Parathyroid adenoma (tissue), 2 donors: ENCODE measurements at regions not wholly inside any gene's neighbourhood (a gene's known extent, or its start where the extent isn't known, plus 50 kb on each side); places are given as distances from the start of the nearest gene placed in this dataset.

ENCODE experiments used
- H2AFZ ChIP-seq: fragments of 300-600 bp; sonication (generic); one replicate; pipeline ENCODE4 v1.7.0; 2017; ENCODE audit warnings: antibody characterized with exemption, mild to moderate bottlenecking
- H3K27ac ChIP-seq: fragments of 300-600 bp; sonication (generic); one replicate; pipeline ENCODE4 v1.7.0; 2017
- H3K27me3 ChIP-seq: fragments of 300-600 bp; sonication (generic); one replicate; pipeline ENCODE4 v1.7.0; 2017; ENCODE audit warnings: low read length; ENCODE audit not compliant: control insufficient read depth, insufficient read depth
- H3K36me3 ChIP-seq: fragments of 300-600 bp; sonication (generic); one replicate; pipeline ENCODE4 v1.7.0; 2017; ENCODE audit warnings: low read length; ENCODE audit not compliant: control insufficient read depth, insufficient read depth
- H3K4me1 ChIP-seq: fragments of 300-600 bp; sonication (generic); one replicate; pipeline ENCODE4 v1.7.0; 2017; ENCODE audit warnings: control low read depth
- H3K4me2 ChIP-seq: fragments of 300-600 bp; sonication (generic); one replicate; pipeline ENCODE4 v1.7.0; 2017; ENCODE audit warnings: low read length
- H3K4me3 ChIP-seq: fragments of 300-600 bp; sonication (generic); one replicate; pipeline ENCODE4 v1.7.0; 2017; ENCODE audit warnings: low read depth, low read length
- H3K79me2 ChIP-seq: fragments of 300-600 bp; sonication (generic); one replicate; pipeline ENCODE4 v1.7.0; 2017; ENCODE audit warnings: control low read depth
- H3K9ac ChIP-seq: fragments of 300-600 bp; sonication (generic); one replicate; pipeline ENCODE4 v1.7.0; 2017; ENCODE audit warnings: mild to moderate bottlenecking
- H3K9me3 ChIP-seq: fragments of 300-600 bp; sonication (generic); one replicate; pipeline ENCODE4 v1.7.0; 2017; ENCODE audit warnings: low read length; ENCODE audit not compliant: control insufficient read depth
- CTCF ChIP-seq: fragments of 300-600 bp; sonication (generic); IDR thresholded peaks from one replicate; pipeline ENCODE4 v1.7.0; 2017; ENCODE audit warnings: antibody characterized with exemption, mild to moderate bottlenecking
- donor health status: primary hyperparathyroidism.

GRCh38 chr10:114885443-114885842, 52.6 kb upstream of the TRUB1 start:
- H3K9me3 ChIP-seq = no peaks in the 10 kb centered on the region
- no peaks in the 10 kb centered on the region for H3K79me2 ChIP-seq
- H3K27ac ChIP-seq = no peak overlapping the region
- H2AFZ ChIP-seq = no peak overlapping the region
- H3K27me3 ChIP-seq = no peaks in the 10 kb centered on the region
- H3K4me1 ChIP-seq = no peaks in the 10 kb centered on the region
- no peak overlapping the region for H3K4me3 ChIP-seq
- H3K4me2 ChIP-seq = no peak overlapping the region
- H3K36me3 ChIP-seq = no peaks in the 10 kb centered on the region
- no peak for TF ChIP-seq CTCF
- no peak overlapping the region for H3K9ac ChIP-seq
